HL-60 (cell line): ENCODE measurements at regions not wholly inside any gene's neighbourhood (a gene's known extent, or its start where the extent isn't known, plus 50 kb on each side); places are given as distances from the start of the nearest gene placed in this dataset.

ENCODE experiments used
- DNase-seq, 2 experiments: peaks; one replicate each; pipeline ENCODE4 v3.0.0-alpha.2; 2010 to 2020; ENCODE audit warnings: low read depth in 1 of 2, low spot score in 1 of 2
- H3K27ac ChIP-seq: fragments of 250-450 bp; sonication (Bioruptor Pico); replicated peaks from 2 replicates; pipeline ENCODE4 v1.5.1; 2020; ENCODE audit warnings: mild to moderate bottlenecking, moderate library complexity
- H3K27me3 ChIP-seq: fragments of 250-450 bp; sonication (Bioruptor Pico); 2 replicates; pipeline ENCODE4 v1.5.1; 2021; ENCODE audit warnings: mild to moderate bottlenecking, moderate library complexity; ENCODE audit not compliant: insufficient read depth, poor library complexity, severe bottlenecking
- H3K4me3 ChIP-seq: replicated peaks from 2 replicates; pipeline ENCODE4 v1.5.1; 2011; ENCODE audit warnings: mild to moderate bottlenecking, control low read depth, low read length; ENCODE audit not compliant: insufficient read depth
- GABPA ChIP-seq: IDR thresholded peaks from 2 replicates; pipeline ENCODE4 v1.6.1; 2012; ENCODE audit warnings: low read depth
- POLR2AphosphoS5 ChIP-seq: IDR thresholded peaks from 2 replicates; pipeline ENCODE4 v1.6.1; 2012; ENCODE audit warnings: low read depth
- SPI1 ChIP-seq: IDR thresholded peaks from 2 replicates; pipeline ENCODE4 v1.6.1; 2012; ENCODE audit warnings: low read depth, mild to moderate bottlenecking, borderline replicate concordance
- TF ChIP-seq, protein P1 (sequence below): IDR thresholded peaks from one replicate; pipeline ENCODE4 v1.5.1; 2011; ENCODE audit warnings: low read length, control low read depth, inconsistent platforms; ENCODE audit not compliant: insufficient read depth
- TF ChIP-seq, protein P2 (sequence below): IDR thresholded peaks from 2 replicates; pipeline ENCODE4 v1.6.1; 2012; ENCODE audit warnings: low read depth; ENCODE audit not compliant: insufficient replicate concordance

DNA sequence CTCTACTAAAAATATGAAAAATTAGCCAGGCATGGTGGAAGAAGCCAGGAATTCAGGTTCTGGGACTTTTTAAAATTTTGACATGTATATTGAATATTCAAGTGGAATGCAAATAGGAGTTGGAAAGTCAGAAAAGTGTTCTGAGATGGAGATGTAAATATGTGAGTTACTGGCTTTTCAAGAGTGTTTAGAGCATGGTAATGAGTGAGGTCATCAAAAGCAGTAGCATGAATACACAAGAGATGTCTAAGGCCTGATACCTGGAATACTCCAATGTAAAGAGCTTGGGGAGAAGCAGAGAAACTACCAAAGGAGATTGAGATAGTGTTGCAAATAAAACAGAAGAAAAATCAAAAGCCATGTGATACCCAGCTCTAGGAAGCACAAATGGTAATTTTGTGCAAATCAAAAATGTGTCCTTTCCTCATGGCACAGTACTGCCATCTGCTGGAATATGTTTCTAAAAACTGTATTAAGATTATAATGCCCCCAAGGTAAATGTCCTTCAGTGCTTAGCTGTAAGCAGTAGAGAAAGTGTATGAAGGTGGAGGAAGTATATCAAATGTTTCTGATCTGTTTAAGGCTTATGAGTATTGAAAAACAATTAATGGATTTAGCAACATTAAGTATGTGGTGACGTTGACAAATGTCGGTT is 908.4 kb downstream of the KCNJ18 start:
- Histone ChIP-seq H3K4me3 (no peak overlapping the region), H3K27ac (no peak overlapping the region), H3K27me3 (no peaks in the 10 kb centered on the region)
- TF ChIP-seq GABPA: no peak
- TF ChIP-seq, protein P1, sequence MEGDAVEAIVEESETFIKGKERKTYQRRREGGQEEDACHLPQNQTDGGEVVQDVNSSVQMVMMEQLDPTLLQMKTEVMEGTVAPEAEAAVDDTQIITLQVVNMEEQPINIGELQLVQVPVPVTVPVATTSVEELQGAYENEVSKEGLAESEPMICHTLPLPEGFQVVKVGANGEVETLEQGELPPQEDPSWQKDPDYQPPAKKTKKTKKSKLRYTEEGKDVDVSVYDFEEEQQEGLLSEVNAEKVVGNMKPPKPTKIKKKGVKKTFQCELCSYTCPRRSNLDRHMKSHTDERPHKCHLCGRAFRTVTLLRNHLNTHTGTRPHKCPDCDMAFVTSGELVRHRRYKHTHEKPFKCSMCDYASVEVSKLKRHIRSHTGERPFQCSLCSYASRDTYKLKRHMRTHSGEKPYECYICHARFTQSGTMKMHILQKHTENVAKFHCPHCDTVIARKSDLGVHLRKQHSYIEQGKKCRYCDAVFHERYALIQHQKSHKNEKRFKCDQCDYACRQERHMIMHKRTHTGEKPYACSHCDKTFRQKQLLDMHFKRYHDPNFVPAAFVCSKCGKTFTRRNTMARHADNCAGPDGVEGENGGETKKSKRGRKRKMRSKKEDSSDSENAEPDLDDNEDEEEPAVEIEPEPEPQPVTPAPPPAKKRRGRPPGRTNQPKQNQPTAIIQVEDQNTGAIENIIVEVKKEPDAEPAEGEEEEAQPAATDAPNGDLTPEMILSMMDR: no peak
- TF ChIP-seq, protein P2, sequence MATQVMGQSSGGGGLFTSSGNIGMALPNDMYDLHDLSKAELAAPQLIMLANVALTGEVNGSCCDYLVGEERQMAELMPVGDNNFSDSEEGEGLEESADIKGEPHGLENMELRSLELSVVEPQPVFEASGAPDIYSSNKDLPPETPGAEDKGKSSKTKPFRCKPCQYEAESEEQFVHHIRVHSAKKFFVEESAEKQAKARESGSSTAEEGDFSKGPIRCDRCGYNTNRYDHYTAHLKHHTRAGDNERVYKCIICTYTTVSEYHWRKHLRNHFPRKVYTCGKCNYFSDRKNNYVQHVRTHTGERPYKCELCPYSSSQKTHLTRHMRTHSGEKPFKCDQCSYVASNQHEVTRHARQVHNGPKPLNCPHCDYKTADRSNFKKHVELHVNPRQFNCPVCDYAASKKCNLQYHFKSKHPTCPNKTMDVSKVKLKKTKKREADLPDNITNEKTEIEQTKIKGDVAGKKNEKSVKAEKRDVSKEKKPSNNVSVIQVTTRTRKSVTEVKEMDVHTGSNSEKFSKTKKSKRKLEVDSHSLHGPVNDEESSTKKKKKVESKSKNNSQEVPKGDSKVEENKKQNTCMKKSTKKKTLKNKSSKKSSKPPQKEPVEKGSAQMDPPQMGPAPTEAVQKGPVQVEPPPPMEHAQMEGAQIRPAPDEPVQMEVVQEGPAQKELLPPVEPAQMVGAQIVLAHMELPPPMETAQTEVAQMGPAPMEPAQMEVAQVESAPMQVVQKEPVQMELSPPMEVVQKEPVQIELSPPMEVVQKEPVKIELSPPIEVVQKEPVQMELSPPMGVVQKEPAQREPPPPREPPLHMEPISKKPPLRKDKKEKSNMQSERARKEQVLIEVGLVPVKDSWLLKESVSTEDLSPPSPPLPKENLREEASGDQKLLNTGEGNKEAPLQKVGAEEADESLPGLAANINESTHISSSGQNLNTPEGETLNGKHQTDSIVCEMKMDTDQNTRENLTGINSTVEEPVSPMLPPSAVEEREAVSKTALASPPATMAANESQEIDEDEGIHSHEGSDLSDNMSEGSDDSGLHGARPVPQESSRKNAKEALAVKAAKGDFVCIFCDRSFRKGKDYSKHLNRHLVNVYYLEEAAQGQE: no peak
- no peak for TF ChIP-seq SPI1
- TF ChIP-seq POLR2AphosphoS5: no peak
- no peak for DNase-seq
